Left renal cortex interstitium (tissue), 4 donors: ENCODE measurements at regions not wholly inside any gene's neighbourhood (a gene's known extent, or its start where the extent isn't known, plus 50 kb on each side); places are given as distances from the start of the nearest gene placed in this dataset.

ENCODE experiments used
- DNase-seq, 4 donors: peaks; one replicate each; pipeline ENCODE4 v3.0.0-alpha.2; 2013; ENCODE audit warnings: low read depth in 4 of 4, low spot score in 2 of 4, missing footprints in 1 of 4

GRCh38 chr5:54859316-54859715 lies 126.1 kb downstream of the ESM1 start:
- DNase-seq, result no peak

- no peak for DNase-seq
These were observed 130.4 kb downstream of the ESM1 start for GRCh38 chr5:54854883-54855581.

- DNase-seq, result no peak
These were observed 133.4 kb downstream of the ESM1 start for GRCh38 chr5:54852007-54852406.

GRCh38 chr5:54851449-54851848 lies 133.9 kb downstream of the ESM1 start:
- DNase-seq, result no peak

GRCh38 chr5:54848581-54848980 lies 136.8 kb downstream of the ESM1 start:
- DNase-seq, result no peak

- DNase-seq, result no peak
These were observed 139.8 kb downstream of the ESM1 start for GRCh38 chr5:54845567-54845941.

- DNase-seq, result peak in 1 of 4 donors; percentile 57
These were observed 140.4 kb downstream of the ESM1 start for GRCh38 chr5:54844905-54845566.

GRCh38 chr5:54844266-54844665 lies 141.1 kb downstream of the ESM1 start:
- DNase-seq, result no peak

- no peak for DNase-seq
These were observed 143.9 kb downstream of the ESM1 start for GRCh38 chr5:54841481-54841880.

- no peak for DNase-seq
These were observed 146.6 kb downstream of the ESM1 start for GRCh38 chr5:54838843-54839242.

- no peak for DNase-seq
These were observed 147.4 kb downstream of the ESM1 start for GRCh38 chr5:54837981-54838380.

- DNase-seq, result no peak
These were observed 148.3 kb downstream of the ESM1 start for GRCh38 chr5:54837093-54837492.

GRCh38 chr5:54835647-54836046 lies 149.7 kb downstream of the ESM1 start:
- DNase-seq, result no peak

GRCh38 chr5:54834121-54834842 lies 151.1 kb downstream of the ESM1 start:
- no peak for DNase-seq

- DNase-seq, result no peak
These were observed 151.8 kb downstream of the ESM1 start for GRCh38 chr5:54833590-54833989.

- DNase-seq, result no peak
These were observed 152.5 kb downstream of the ESM1 start for GRCh38 chr5:54832858-54833257.

- no peak for DNase-seq
These were observed 153.3 kb downstream of the ESM1 start for GRCh38 chr5:54832045-54832444.

- DNase-seq, result no peak
These were observed 154.2 kb downstream of the ESM1 start for GRCh38 chr5:54831233-54831632.

- no peak for DNase-seq
These were observed 155.5 kb downstream of the ESM1 start for GRCh38 chr5:54829676-54830535.

- no peak for DNase-seq
These were observed 156.3 kb downstream of the ESM1 start for GRCh38 chr5:54829102-54829501.

- DNase-seq, result no peak
These were observed 157.2 kb downstream of the ESM1 start for GRCh38 chr5:54828151-54828550.
